ENCODE measurements at regions not wholly inside any gene's neighbourhood (a gene's known extent, or its start where the extent isn't known, plus 50 kb on each side); places are given as distances from the start of the nearest gene placed in this dataset.

DNA sequence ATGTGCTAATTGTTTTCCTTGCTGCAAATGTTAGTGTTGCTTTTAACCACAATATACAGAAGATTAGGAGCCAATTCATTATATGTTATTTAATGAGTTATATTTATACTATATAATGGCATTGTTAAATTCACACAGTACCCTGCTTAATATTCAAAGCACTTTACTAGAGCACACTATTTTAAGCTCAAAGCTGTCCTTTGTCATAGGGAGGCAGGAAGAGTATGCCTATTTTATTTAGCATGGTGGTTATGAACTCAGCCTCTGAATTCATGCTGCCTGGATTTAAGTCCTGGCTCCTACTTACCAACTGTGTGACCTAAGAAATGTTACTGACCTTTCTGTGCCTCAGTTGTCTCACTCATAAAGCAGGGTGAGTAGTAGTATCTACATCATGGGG, 80.5 kb downstream of the FASTKD2 start:
- Mint-ChIP-seq H3K36me3 (ENCODE audit: low read depth) (no peaks in the 10 kb centered on the region), H3K27ac (ENCODE audit: unreplicated experiment) (no peak overlapping the region), H3K4me3 (no peak overlapping the region), H3K27me3 (ENCODE audit: low read depth) (no peaks in the 10 kb centered on the region), H3K4me1 (no peaks in the 10 kb centered on the region), H3K9me3 (no peaks in the 10 kb centered on the region)
- TF ChIP-seq, protein P1, sequence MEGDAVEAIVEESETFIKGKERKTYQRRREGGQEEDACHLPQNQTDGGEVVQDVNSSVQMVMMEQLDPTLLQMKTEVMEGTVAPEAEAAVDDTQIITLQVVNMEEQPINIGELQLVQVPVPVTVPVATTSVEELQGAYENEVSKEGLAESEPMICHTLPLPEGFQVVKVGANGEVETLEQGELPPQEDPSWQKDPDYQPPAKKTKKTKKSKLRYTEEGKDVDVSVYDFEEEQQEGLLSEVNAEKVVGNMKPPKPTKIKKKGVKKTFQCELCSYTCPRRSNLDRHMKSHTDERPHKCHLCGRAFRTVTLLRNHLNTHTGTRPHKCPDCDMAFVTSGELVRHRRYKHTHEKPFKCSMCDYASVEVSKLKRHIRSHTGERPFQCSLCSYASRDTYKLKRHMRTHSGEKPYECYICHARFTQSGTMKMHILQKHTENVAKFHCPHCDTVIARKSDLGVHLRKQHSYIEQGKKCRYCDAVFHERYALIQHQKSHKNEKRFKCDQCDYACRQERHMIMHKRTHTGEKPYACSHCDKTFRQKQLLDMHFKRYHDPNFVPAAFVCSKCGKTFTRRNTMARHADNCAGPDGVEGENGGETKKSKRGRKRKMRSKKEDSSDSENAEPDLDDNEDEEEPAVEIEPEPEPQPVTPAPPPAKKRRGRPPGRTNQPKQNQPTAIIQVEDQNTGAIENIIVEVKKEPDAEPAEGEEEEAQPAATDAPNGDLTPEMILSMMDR (conservative IDR thresholded peaks at IDR 0.05): no peak
- no peak for DNase-seq (ENCODE audit: low read depth, low spot score)

- no peaks in the 10 kb centered on the region for H3K9me3 Mint-ChIP-seq
- TF ChIP-seq, protein P1 (conservative IDR thresholded peaks at IDR 0.05): no peak
Measured at GRCh38 chr2:206846331-206846730, 80.9 kb downstream of the FASTKD2 start.

DNA sequence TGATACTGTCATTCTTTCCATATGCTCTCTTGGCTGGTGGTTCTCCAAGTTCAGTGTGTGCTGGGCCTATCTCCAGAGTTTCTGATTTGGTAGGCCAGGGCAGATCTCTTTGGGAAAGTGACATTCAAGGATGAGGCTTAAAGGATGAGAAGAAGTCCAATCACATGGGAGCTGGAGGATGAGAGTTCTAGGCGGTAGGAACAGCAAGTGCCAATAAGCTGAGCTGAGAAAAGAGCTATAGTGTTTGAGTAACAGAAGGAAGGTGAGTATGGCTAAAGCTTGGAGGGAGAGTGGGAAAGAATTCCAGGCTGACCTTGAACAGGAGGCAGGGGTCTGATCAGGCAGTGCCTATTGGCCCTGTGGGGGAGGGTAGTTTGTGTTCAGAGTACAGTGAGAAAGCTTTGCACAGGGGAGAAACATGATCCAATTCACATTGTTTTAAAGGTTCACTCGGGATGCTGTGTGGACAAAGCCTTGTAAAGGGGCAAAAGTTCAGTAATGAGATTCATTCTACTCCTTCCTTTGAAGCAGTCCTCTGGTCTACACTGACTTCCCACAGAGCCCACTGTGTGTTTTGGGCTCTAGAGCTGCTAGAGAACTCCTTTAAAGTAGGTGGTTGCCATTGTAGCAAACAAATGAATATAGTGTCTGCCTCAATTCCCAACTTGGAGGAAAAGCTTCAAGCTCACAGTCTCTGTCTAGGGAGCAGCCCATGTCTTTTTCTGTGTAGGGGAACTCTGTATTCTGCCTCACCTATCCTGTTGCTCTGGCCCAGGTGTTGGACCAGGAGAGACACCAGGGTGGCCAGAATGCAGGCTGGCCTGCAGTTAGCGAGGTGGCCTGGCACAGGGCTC, 81.8 kb downstream of the FASTKD2 start:
- no peak overlapping the region for H3K4me3 Mint-ChIP-seq
- H3K36me3 Mint-ChIP-seq (ENCODE audit: low read depth): no peaks in the 10 kb centered on the region
- H3K4me1 Mint-ChIP-seq: no peaks in the 10 kb centered on the region
- DNase-seq (ENCODE audit: low read depth, low spot score): no peak
- no peaks in the 10 kb centered on the region for H3K9me3 Mint-ChIP-seq
- H3K27me3 Mint-ChIP-seq (ENCODE audit: low read depth): no peaks in the 10 kb centered on the region
- H3K27ac Mint-ChIP-seq (ENCODE audit: unreplicated experiment): no peak overlapping the region
- TF ChIP-seq, protein P1 (conservative IDR thresholded peaks at IDR 0.05): no peak

More at GRCh38 chr2:206846331-206846730, 80.9 kb downstream of the FASTKD2 start:
- Mint-ChIP-seq H3K27me3 (ENCODE audit: low read depth) (no peaks in the 10 kb centered on the region), H3K4me1 (no peaks in the 10 kb centered on the region), H3K36me3 (ENCODE audit: low read depth) (no peaks in the 10 kb centered on the region), H3K27ac (ENCODE audit: unreplicated experiment) (no peak overlapping the region), H3K4me3 (no peak overlapping the region)
- DNase-seq (ENCODE audit: low read depth, low spot score): no peak

DNA sequence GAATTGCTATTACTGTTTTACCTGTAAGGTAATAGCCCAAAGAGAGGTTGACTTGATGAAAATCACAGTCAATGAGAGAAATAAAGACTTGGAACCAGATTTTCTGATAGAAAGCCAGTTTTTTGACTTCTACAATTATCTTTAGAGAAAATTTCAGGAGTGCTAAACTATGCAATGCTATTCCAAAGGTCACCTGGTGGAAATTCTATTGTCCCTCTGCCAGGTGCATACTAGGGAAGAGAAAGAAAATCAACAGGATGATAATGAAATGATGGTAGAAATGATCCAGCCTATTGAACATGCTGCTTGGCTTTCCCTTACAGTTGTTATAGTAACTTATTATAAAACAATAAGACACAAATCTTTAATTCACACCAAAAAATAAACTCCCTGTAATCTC, 85.0 kb downstream of the FASTKD2 start:
- no peaks in the 10 kb centered on the region for H3K36me3 Mint-ChIP-seq (ENCODE audit: low read depth)

DNA sequence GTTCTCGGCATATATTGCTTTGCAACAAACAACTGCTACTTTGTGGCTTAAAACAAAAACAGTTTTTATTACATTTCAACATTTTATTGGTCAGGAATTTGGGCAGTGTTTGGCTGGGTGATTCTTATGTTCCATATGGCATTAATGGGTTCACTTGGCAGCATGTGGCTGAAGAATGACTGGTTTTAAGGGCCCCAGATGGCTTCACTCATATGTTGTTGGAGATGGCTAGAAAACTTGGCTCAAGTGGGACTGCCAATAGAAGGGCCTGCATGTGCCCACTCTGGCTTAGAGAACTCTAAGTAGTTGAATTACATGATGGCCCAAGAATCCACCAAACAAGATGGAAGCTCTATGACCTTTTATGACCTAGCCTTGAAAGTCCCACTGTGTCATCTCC, 86.1 kb downstream of the FASTKD2 start:
- Mint-ChIP-seq H3K4me3 (no peak overlapping the region), H3K4me1 (no peaks in the 10 kb centered on the region), H3K27me3 (ENCODE audit: low read depth) (no peaks in the 10 kb centered on the region), H3K36me3 (ENCODE audit: low read depth) (no peaks in the 10 kb centered on the region), H3K9me3 (no peaks in the 10 kb centered on the region), H3K27ac (ENCODE audit: unreplicated experiment) (no peak overlapping the region)
- no peak for DNase-seq (ENCODE audit: low read depth, low spot score)
- TF ChIP-seq, protein P1 (conservative IDR thresholded peaks at IDR 0.05): no peak

More for the DNA sequence above, 85.0 kb downstream of the FASTKD2 start:
- no peak for DNase-seq (ENCODE audit: low read depth, low spot score)
- TF ChIP-seq, protein P1 (conservative IDR thresholded peaks at IDR 0.05): no peak
- no peaks in the 10 kb centered on the region for H3K27me3 Mint-ChIP-seq (ENCODE audit: low read depth)
- H3K4me3 Mint-ChIP-seq: no peak overlapping the region
- no peaks in the 10 kb centered on the region for H3K9me3 Mint-ChIP-seq
- H3K4me1 Mint-ChIP-seq: no peaks in the 10 kb centered on the region
- H3K27ac Mint-ChIP-seq (ENCODE audit: unreplicated experiment): no peak overlapping the region
